SU-DHL-6 (cell line): ENCODE measurements at regions not wholly inside any gene's neighbourhood (a gene's known extent, or its start where the extent isn't known, plus 50 kb on each side); places are given as distances from the start of the nearest gene placed in this dataset.

Experiments
- H2AFZ ChIP-seq: fragments of 200-600 bp; sonication (generic); 2 replicates; pipeline ENCODE4 v1.6.1; 2014; ENCODE audit warnings: low read depth, mild to moderate bottlenecking, moderate library complexity, mixed read lengths, antibody characterized with exemption, low read length; ENCODE audit not compliant: severe bottlenecking
- H3F3A ChIP-seq: fragments of 200-600 bp; shearing (Covaris generic); 2 replicates; pipeline ENCODE4 v1.6.0; 2016; ENCODE audit warnings: antibody characterized with exemption, mild to moderate bottlenecking; ENCODE audit not compliant: insufficient read depth
- H3K27ac ChIP-seq: fragments of 200-600 bp; sonication (generic); 2 replicates; pipeline ENCODE4 v1.5.1; 2016; ENCODE audit warnings: low read depth, mild to moderate bottlenecking, low read length, moderate library complexity, mixed read lengths
- H3K27me3 ChIP-seq: fragments of 200-600 bp; sonication (generic), shearing (Covaris generic); 2 replicates; pipeline ENCODE4 v1.6.0; 2014; ENCODE audit warnings: mild to moderate bottlenecking, low read length
- H3K36me3 ChIP-seq: fragments of 200-600 bp; sonication (generic); 2 replicates; pipeline ENCODE4 v1.6.1; 2014; ENCODE audit warnings: mild to moderate bottlenecking, low read length, mixed read lengths
- H3K4me2 ChIP-seq: fragments of 300-600, 200-600 bp; shearing (Covaris generic), sonication (generic); 2 replicates; pipeline ENCODE4 v1.6.0; 2014; ENCODE audit warnings: low read length, low read depth, mild to moderate bottlenecking; ENCODE audit not compliant: poor library complexity, severe bottlenecking
- H3K4me3 ChIP-seq: fragments of 200-600 bp; sonication (generic); 2 replicates; pipeline ENCODE4 v1.5.1; 2014; ENCODE audit warnings: antibody characterized with exemption, low read length, mild to moderate bottlenecking, mixed read lengths; ENCODE audit not compliant: insufficient read depth, poor library complexity, severe bottlenecking
- H3K79me2 ChIP-seq: fragments of 200-600 bp; sonication (generic); 2 replicates; pipeline ENCODE4 v1.6.1; 2014; ENCODE audit warnings: mild to moderate bottlenecking, low read length, moderate library complexity; ENCODE audit not compliant: insufficient read depth
- H3K9ac ChIP-seq: fragments of 200-600 bp; sonication (generic); 2 replicates; pipeline ENCODE4 v1.7.0; 2014; ENCODE audit warnings: mild to moderate bottlenecking, low read length
- H3K9me2 ChIP-seq: fragments of 200-600 bp; sonication (generic); replicated peaks from 2 replicates; pipeline ENCODE4 v1.6.1; 2014; ENCODE audit warnings: low read length; ENCODE audit not compliant: insufficient read depth
- H3K9me3 ChIP-seq: fragments of 200-600 bp; sonication (generic); 2 replicates; pipeline ENCODE4 v1.6.1; 2014; ENCODE audit warnings: low read length, mixed read lengths; ENCODE audit not compliant: insufficient read depth
- H4K20me1 ChIP-seq: fragments of 200-600 bp; sonication (generic); 2 replicates; pipeline ENCODE4 v1.6.1; 2014; ENCODE audit warnings: low read depth, mild to moderate bottlenecking, antibody characterized with exemption, low read length, moderate library complexity, mixed read lengths
- CTCF ChIP-seq: fragments of 200-600 bp; sonication (generic); IDR thresholded peaks from one replicate; pipeline ENCODE4 v1.5.1; 2017; ENCODE audit warnings: antibody characterized with exemption, mild to moderate bottlenecking, low read length, moderate library complexity; ENCODE audit not compliant: insufficient read depth, poor library complexity, severe bottlenecking
- EZH2phosphoT487 ChIP-seq: fragments of 200-600 bp; sonication (generic), shearing (Covaris generic); conservative IDR thresholded peaks from 2 replicates; pipeline ENCODE4 v1.6.1; 2018; ENCODE audit warnings: mild to moderate bottlenecking, antibody characterized with exemption, low read length, moderate library complexity, mixed read lengths

- Histone ChIP-seq H3K79me2 (no peaks in the 10 kb centered on the region), H3K4me3 (no peak overlapping the region), H2AFZ (no peak overlapping the region), H3K27ac (no peak overlapping the region), H3K9ac (no peak overlapping the region), H3K4me2 (no peak overlapping the region), H3K9me3 (no peaks in the 10 kb centered on the region), H4K20me1 (no peaks in the 10 kb centered on the region), H3F3A (no peaks in the 10 kb centered on the region), H3K9me2 (no peaks in the 10 kb centered on the region), H3K27me3 (no peaks in the 10 kb centered on the region), H3K36me3 (no peaks in the 10 kb centered on the region)
- TF ChIP-seq EZH2phosphoT487 (no peak), CTCF (no peak)
Measured at GRCh38 chr2:150630587-150631235, 143.2 kb upstream of the RND3 start.

DNA sequence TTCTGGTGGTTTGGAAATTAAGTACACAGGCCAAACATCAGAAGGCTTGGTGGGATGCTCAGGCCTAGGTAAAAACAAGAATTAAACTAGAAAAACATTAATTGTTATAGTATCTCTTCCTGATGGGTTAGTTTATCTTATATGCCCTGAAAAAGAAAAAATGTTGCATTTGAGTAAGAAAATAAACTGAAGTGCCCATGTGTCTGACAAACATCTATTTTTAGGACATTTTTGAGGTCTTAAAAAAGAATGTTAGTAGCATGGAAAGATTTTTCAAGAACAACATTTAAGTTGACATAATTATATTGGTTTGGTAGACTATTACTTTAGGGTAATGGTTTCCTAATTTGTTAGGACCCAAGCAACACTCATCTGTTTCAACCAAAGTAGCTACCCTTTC is 140.1 kb upstream of the RND3 start:
- H3K4me2 ChIP-seq = no peak overlapping the region
- no peak overlapping the region for H2AFZ ChIP-seq
- no peak overlapping the region for H3K27ac ChIP-seq
- H4K20me1 ChIP-seq = no peaks in the 10 kb centered on the region
- no peaks in the 10 kb centered on the region for H3K27me3 ChIP-seq
- no peaks in the 10 kb centered on the region for H3K9me2 ChIP-seq
- TF ChIP-seq EZH2phosphoT487 (no peak), CTCF (no peak)
- no peaks in the 10 kb centered on the region for H3F3A ChIP-seq
- H3K9ac ChIP-seq = no peak overlapping the region
- H3K79me2 ChIP-seq = no peaks in the 10 kb centered on the region
- no peaks in the 10 kb centered on the region for H3K9me3 ChIP-seq
- no peak overlapping the region for H3K4me3 ChIP-seq
- no peaks in the 10 kb centered on the region for H3K36me3 ChIP-seq

GRCh38 chr2:150626934-150627411 is 139.5 kb upstream of the RND3 start:
- no peaks in the 10 kb centered on the region for H3K79me2 ChIP-seq
- H3K4me2 ChIP-seq = no peak overlapping the region
- H3F3A ChIP-seq = no peaks in the 10 kb centered on the region
- no peak overlapping the region for H2AFZ ChIP-seq
- H4K20me1 ChIP-seq = no peaks in the 10 kb centered on the region
- H3K36me3 ChIP-seq = no peaks in the 10 kb centered on the region
- no peak overlapping the region for H3K27ac ChIP-seq
- no peaks in the 10 kb centered on the region for H3K9me2 ChIP-seq
- H3K9me3 ChIP-seq = no peaks in the 10 kb centered on the region
- H3K9ac ChIP-seq = no peak overlapping the region
- TF ChIP-seq EZH2phosphoT487 (no peak), CTCF (no peak)
- H3K27me3 ChIP-seq = no peaks in the 10 kb centered on the region
- no peak overlapping the region for H3K4me3 ChIP-seq
